ENCODE measurements at regions not wholly inside any gene's neighbourhood (a gene's known extent, or its start where the extent isn't known, plus 50 kb on each side); places are given as distances from the start of the nearest gene placed in this dataset.
"Not testable (repeated sequence)": the region's sequence is repeated elsewhere in the genome, so short reads cannot be mapped to it uniquely, and the experiment has no call there.

DNA sequence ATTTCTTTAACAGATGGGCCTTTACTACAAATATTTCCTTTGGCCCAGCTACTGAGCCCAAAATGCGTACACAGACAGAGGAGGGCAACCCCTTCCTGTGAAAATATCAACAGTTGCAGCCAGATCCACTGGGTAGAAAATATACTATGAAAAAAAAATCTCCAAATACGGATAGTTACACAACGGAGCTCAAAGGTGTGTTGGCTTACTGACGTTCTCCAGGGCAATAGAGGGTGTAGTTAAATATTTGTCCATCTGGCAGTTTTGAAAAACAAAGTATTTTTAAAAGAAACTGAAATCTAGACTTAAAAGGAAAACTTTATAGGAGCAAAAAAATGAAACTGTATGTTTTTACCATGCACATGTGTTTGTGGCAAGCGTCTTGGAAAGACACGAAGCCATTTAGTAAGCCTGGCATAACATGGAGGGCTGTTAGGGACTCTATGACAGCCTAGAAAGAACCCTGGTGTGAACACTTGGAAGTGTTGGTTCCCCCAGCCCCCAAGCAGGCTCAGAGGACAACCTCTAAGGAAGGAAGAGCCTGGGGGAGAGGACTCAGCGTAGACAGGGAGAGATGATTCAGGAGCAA, 157.8 kb upstream of the TRPM3 start:
- TF ChIP-seq POLR2A (IDR thresholded peaks at IDR 0.05; ENCODE audit: low read depth, low read length) (no peak), TAF1 (IDR thresholded peaks at IDR 0.05; ENCODE audit: low read depth, low read length) (no peak), SPI1 (IDR thresholded peaks at IDR 0.05; ENCODE audit: low read depth, low read length) (no peak), POLR2AphosphoS5 (IDR thresholded peaks at IDR 0.05; ENCODE audit: low read depth, low read length) (no peak), POU2F2 (IDR thresholded peaks at IDR 0.05; ENCODE audit: low read depth, low read length) (no peak), PAX5 (IDR thresholded peaks at IDR 0.05; ENCODE audit: insufficient read depth, low read length, severe bottlenecking) (no peak)
- no peak for DNase-seq (ENCODE audit: insufficient read length, low spot score)
- no peak for FAIRE-seq

DNA sequence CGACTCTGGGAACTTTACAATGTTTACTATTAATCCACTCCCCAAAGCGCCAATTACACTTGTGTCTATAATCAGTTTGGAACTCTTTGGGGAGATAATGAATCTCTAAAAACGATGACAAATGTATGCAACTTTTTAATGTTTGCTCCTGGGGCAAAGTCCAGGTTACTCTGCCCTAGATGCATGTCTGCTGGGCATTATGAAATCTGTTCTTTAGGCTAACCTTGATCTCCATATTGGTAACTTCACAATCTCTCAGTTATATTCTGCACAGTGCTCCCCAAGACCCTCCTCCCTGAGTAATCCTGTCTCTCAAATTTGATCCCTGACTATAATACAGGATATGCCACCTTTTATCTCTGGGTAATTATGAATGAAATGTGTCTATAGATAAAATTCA, 152.2 kb upstream of the TRPM3 start:
- no peak for FAIRE-seq
- no peak for TF ChIP-seq SPI1 (IDR thresholded peaks at IDR 0.05; ENCODE audit: low read depth, low read length)
- no peak for TF ChIP-seq POU2F2 (IDR thresholded peaks at IDR 0.05; ENCODE audit: low read depth, low read length)
- no peak for TF ChIP-seq PAX5 (IDR thresholded peaks at IDR 0.05; ENCODE audit: insufficient read depth, low read length, severe bottlenecking)
- no peak for TF ChIP-seq POLR2A (IDR thresholded peaks at IDR 0.05; ENCODE audit: low read depth, low read length)
- TF ChIP-seq POLR2AphosphoS5 (IDR thresholded peaks at IDR 0.05; ENCODE audit: low read depth, low read length), result no peak
- no peak for TF ChIP-seq TAF1 (IDR thresholded peaks at IDR 0.05; ENCODE audit: low read depth, low read length)
- DNase-seq (ENCODE audit: insufficient read length, low spot score), result no peak

DNA sequence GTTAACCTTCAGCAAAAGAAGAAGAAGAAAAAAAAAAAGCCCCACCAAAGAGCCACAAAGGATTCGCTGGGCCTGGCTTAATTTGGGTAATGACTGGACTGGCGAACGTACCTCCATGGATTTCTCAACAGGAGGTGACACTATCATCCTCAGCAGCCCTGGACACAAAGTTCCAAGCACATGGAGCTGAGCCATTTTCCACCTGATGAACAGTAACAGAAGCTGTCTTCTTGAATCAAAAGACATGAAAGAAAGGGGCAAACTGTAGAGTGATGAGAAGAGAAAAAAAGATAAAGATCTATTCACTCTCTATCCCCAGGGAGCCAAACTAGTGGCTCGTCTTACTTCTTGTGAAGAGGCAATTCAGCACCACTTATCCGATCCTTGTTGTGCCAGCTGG, 150.2 kb upstream of the TRPM3 start:
- no peak for DNase-seq (ENCODE audit: insufficient read length, low spot score)
- TF ChIP-seq TAF1 (IDR thresholded peaks at IDR 0.05; ENCODE audit: low read depth, low read length), result no peak
- no peak for TF ChIP-seq POLR2AphosphoS5 (IDR thresholded peaks at IDR 0.05; ENCODE audit: low read depth, low read length)
- no peak for TF ChIP-seq POLR2A (IDR thresholded peaks at IDR 0.05; ENCODE audit: low read depth, low read length)
- no peak for TF ChIP-seq POU2F2 (IDR thresholded peaks at IDR 0.05; ENCODE audit: low read depth, low read length)
- TF ChIP-seq SPI1 (IDR thresholded peaks at IDR 0.05; ENCODE audit: low read depth, low read length), result no peak
- TF ChIP-seq PAX5 (IDR thresholded peaks at IDR 0.05; ENCODE audit: insufficient read depth, low read length, severe bottlenecking), result no peak
- no peak for FAIRE-seq

DNA sequence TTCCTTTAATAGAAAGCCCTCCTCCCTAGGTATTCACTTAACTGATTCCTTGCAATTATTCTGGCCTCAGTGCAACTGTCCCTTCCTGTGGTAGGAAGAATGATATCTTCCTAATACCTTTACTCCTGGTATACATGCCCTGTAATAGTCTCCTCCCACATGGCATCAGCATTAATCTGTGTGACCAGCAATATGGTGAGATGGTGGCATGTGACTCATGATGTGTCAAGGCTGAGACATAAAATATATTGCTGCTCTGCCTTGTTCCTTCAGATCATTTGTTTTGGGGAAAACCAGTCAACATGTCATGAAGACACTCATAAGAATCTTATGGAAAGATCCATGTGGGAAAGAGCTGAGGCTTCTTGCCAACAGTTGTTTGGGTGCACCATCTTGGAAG, 149.1 kb upstream of the TRPM3 start:
- no peak for DNase-seq (ENCODE audit: insufficient read length, low spot score)
- peak; percentile 62 for FAIRE-seq
- TF ChIP-seq POLR2AphosphoS5 (IDR thresholded peaks at IDR 0.05; ENCODE audit: low read depth, low read length), result no peak
- TF ChIP-seq TAF1 (IDR thresholded peaks at IDR 0.05; ENCODE audit: low read depth, low read length), result no peak
- TF ChIP-seq PAX5 (IDR thresholded peaks at IDR 0.05; ENCODE audit: insufficient read depth, low read length, severe bottlenecking), result no peak
- TF ChIP-seq POU2F2 (IDR thresholded peaks at IDR 0.05; ENCODE audit: low read depth, low read length), result no peak
- TF ChIP-seq POLR2A (IDR thresholded peaks at IDR 0.05; ENCODE audit: low read depth, low read length), result no peak

DNA sequence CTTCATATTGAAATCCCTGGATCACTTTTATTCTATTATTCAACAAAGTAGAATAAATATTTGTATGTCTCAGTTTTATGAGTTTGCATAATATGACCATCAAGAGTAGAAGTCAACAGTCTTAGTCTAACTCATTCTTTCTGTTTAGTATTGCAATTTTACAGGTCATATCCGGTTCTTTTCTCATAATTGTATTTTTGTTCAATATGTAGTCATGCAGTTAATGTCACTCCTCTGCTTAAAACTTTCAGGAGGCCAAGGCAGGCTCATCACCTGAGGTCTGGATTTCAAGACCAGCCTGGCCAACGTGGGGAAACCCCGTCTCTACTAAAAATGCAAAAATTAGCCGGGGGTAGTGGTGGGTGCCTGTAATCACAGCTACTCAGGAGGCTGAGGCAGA, 148.4 kb upstream of the TRPM3 start:
- FAIRE-seq (no peak), DNase-seq (ENCODE audit: insufficient read length, low spot score) (no peak)
- TF ChIP-seq POLR2A (IDR thresholded peaks at IDR 0.05; ENCODE audit: low read depth, low read length), result no peak
- no peak for TF ChIP-seq SPI1 (IDR thresholded peaks at IDR 0.05; ENCODE audit: low read depth, low read length)
- TF ChIP-seq POU2F2 (IDR thresholded peaks at IDR 0.05; ENCODE audit: low read depth, low read length), result no peak
- TF ChIP-seq PAX5 (IDR thresholded peaks at IDR 0.05; ENCODE audit: insufficient read depth, low read length, severe bottlenecking), result no peak
- no peak for TF ChIP-seq POLR2AphosphoS5 (IDR thresholded peaks at IDR 0.05; ENCODE audit: low read depth, low read length)
- TF ChIP-seq TAF1 (IDR thresholded peaks at IDR 0.05; ENCODE audit: low read depth, low read length), result no peak

DNA sequence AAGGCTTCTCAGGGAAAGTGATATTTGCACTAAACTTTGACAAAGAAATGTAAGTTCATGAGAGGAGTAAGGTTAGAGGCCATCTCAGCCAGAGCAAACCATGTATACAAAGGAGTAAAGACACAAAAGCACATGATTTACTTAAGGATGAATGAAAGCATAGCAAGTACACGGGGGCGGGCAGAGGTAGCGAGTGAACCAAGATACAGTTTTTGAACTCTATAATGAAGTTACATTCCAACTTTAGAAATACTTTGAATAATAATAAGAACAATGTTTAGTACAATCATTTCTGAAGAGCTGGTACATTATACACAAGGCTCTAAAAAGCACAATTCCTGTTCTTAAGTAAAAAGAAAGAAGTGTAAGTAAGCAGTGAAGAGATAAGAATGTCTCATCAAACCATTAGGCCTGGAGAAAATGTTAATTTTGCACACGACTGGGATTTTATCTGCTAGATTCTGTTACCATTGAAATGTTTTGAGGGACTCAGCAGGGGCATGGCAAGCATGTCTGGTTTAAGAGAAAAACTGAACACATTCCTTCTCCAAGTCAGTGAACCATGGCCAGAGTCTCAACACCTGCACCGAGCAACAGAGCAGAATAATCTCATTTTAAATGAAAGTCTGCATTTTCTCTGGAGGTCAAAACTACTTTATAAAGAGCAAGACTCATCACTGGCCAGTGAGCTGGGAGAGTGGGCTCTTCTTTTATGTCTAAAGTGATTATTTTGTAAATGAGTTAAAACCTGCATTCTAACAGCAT, 147.6 kb upstream of the TRPM3 start:
- DNase-seq (ENCODE audit: insufficient read length, low spot score), result no peak
- TF ChIP-seq TAF1 (IDR thresholded peaks at IDR 0.05; ENCODE audit: low read depth, low read length) (no peak), POLR2A (IDR thresholded peaks at IDR 0.05; ENCODE audit: low read depth, low read length) (no peak), SPI1 (IDR thresholded peaks at IDR 0.05; ENCODE audit: low read depth, low read length) (no peak), POU2F2 (IDR thresholded peaks at IDR 0.05; ENCODE audit: low read depth, low read length) (no peak)
- peak; percentile 31 for FAIRE-seq

DNA sequence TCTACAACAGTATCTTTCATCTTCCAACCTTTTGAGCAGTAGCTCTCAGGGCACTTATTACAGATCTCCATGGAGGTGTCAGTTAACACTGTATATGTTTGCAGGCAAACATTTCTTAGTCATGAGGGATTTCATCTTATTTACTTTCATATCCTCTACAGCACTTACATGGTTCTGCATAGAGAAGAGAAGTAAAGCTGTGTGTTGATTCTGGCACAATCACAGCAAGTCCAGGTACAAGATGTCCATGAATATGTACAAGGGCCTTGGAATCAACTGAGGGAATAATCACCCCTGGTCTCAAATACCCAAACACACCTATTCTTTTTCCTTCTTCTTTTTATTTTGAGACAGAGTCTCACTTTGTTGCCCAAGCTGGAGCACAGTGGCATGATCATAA, 142.0 kb upstream of the TRPM3 start:
- TF ChIP-seq PAX5 (IDR thresholded peaks at IDR 0.05; ENCODE audit: insufficient read depth, low read length, severe bottlenecking) (no peak), TAF1 (IDR thresholded peaks at IDR 0.05; ENCODE audit: low read depth, low read length) (no peak), POLR2AphosphoS5 (IDR thresholded peaks at IDR 0.05; ENCODE audit: low read depth, low read length) (no peak), SPI1 (IDR thresholded peaks at IDR 0.05; ENCODE audit: low read depth, low read length) (no peak), POU2F2 (IDR thresholded peaks at IDR 0.05; ENCODE audit: low read depth, low read length) (no peak), POLR2A (IDR thresholded peaks at IDR 0.05; ENCODE audit: low read depth, low read length) (no peak)
- FAIRE-seq (no peak), DNase-seq (ENCODE audit: insufficient read length, low spot score) (no peak)

DNA sequence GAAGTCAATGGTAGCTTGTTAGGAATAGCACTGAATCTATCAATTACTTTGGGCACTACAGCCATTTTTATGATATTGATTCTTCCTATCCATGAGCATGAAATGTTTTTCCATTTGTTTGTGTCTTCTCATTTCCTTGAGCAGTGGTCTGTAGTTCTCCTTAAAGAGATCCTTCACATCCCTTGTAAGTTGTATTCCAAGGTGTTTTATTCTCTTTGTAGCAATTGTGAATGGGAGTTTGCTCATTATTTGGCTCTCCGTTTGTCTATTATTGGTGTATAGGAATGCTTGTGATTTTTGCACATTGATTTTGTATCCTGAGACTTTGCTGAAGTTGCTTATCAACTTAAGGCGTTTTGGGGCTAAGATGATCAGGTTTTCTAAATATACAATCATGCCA, 139.0 kb upstream of the TRPM3 start:
- not testable (repeated sequence) for DNase-seq (ENCODE audit: insufficient read length, low spot score); FAIRE-seq

DNA sequence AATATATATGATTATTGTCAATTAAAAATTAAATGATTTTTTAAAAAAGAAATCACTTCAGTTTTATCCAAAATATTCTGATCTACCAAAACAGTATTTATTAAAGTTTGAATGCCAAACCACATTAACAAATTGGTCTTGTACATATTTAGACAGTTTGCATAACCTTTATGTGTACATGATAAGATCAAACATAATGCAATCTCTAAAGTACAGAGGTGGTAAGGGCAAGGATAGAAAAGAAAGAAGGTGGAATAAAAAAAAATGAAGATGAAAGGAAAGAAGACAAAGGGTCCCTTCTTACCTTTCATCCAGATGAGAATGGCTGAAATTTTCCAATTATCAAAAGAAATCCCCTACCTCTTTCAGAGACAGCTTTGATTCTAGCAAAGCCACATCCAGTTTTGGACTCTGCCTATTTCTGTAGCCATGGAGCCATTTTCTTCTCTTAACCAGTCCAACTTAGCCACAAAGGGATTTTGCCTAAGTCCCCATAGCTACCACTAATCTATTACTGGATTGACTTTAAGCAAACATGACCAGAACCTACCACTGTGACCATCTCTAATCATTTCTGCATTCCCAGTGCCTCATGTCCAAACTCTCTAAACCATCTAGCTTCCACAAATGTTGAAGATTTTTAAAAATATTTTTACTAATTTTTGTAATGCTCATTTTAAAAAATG, 133.3 kb upstream of the TRPM3 start:
- FAIRE-seq (no peak), DNase-seq (ENCODE audit: insufficient read length, low spot score) (no peak)
- no peak for TF ChIP-seq POU2F2 (IDR thresholded peaks at IDR 0.05; ENCODE audit: low read depth, low read length)
- TF ChIP-seq TAF1 (IDR thresholded peaks at IDR 0.05; ENCODE audit: low read depth, low read length), result no peak
- no peak for TF ChIP-seq POLR2AphosphoS5 (IDR thresholded peaks at IDR 0.05; ENCODE audit: low read depth, low read length)
- TF ChIP-seq POLR2A (IDR thresholded peaks at IDR 0.05; ENCODE audit: low read depth, low read length), result no peak
- TF ChIP-seq PAX5 (IDR thresholded peaks at IDR 0.05; ENCODE audit: insufficient read depth, low read length, severe bottlenecking), result no peak
- no peak for TF ChIP-seq SPI1 (IDR thresholded peaks at IDR 0.05; ENCODE audit: low read depth, low read length)

Measured in GM12891 (cell line).